ENCODE measurements at regions not wholly inside any gene's neighbourhood (a gene's known extent, or its start where the extent isn't known, plus 50 kb on each side); places are given as distances from the start of the nearest gene placed in this dataset.

- TF ChIP-seq JUND (IDR thresholded peaks at IDR 0.05) (peak; percentile 49), CEBPB (IDR thresholded peaks at IDR 0.05; ENCODE audit: low read depth) (0 out of 2 replicates have a peak, but pooled peaks have one; percentile 12), EGR1 (IDR thresholded peaks at IDR 0.05; ENCODE audit: low read depth) (no peak), SIN3A (IDR thresholded peaks at IDR 0.05; ENCODE audit: low read depth) (no peak), ELF1 (IDR thresholded peaks at IDR 0.05; ENCODE audit: borderline replicate concordance, low read depth) (no peak)
Observed at GRCh38 chr6:156718647-156719394, 58.4 kb upstream of the ARID1B start (continued).

GRCh38 chr6:156717542-156717941, 59.6 kb upstream of the ARID1B start:
- intact Hi-C loops (cut with micrococcal nuclease), result no loop called here
- RAD21 ChIA-PET (ENCODE audit: low non-redundant PET in 1 of 2, low total read pairs in 2 of 2, uncharacterized antibody in 2 of 2, unreplicated experiment in 2 of 2), result no interaction called here
- H3K79me2 ChIP-seq (ENCODE audit: insufficient read depth, low read length), result no peaks in the 10 kb centered on the region
- no peaks in the 10 kb centered on the region for H3K9me2 ChIP-seq (ENCODE audit: insufficient read depth)
- H3K36me3 ChIP-seq (ENCODE audit: control insufficient read depth in 1 of 2, insufficient read depth in 2 of 2, low read length in 2 of 2), result no peaks in the 10 kb centered on the region
- ATAC-seq, result no peak
- H3K4me2 ChIP-seq (ENCODE audit: low read length), result no peak overlapping the region
- no peak for DNase-seq (ENCODE audit: low read depth, low spot score)
- no TSS peak for BruUV-seq (replicated peaks)
- H3K27ac ChIP-seq (ENCODE audit: low read depth, low read length), result no peak overlapping the region
- no peak overlapping the region for H3K4me3 ChIP-seq (replicated peaks in 1 of 2; ENCODE audit: low read depth in 1 of 2, low read length in 2 of 2)
- H3K9me3 ChIP-seq (ENCODE audit: control insufficient read depth in 1 of 2, insufficient read depth in 1 of 2, low read depth in 1 of 2, low read length in 2 of 2), result no peaks in the 10 kb centered on the region
- peaks cover 32 to 34% of the 10 kb centered on the region in 2 experiments for H3K4me1 ChIP-seq (ENCODE audit: control insufficient read depth in 1 of 2, insufficient read depth in 2 of 2, low read length in 2 of 2)
- no peak overlapping the region for H3K9ac ChIP-seq (ENCODE audit: low read length)
- POLR2A ChIA-PET, result no interaction called here
- no peaks in the 10 kb centered on the region for H4K20me1 ChIP-seq (ENCODE audit: insufficient read depth)
- TF ChIP-seq EGR1 (IDR thresholded peaks at IDR 0.05; ENCODE audit: low read depth) (no peak), ZBTB33 (IDR thresholded peaks at IDR 0.05; ENCODE audit: extremely low read depth, insufficient replicate concordance, low read length) (no peak), SIN3A (IDR thresholded peaks at IDR 0.05; ENCODE audit: low read depth) (no peak), CEBPB (IDR thresholded peaks at IDR 0.05; ENCODE audit: low read depth) (no peak)
- CTCF ChIA-PET, result interaction anchor here (0.7 kb wide), 1 partner anchor 60 kb away, joined by 3 read pairs; the partner anchor contains the start of gene ARID1B
- H2AFZ ChIP-seq (ENCODE audit: low read depth, low read length, poor library complexity, severe bottlenecking), result no peak overlapping the region
- H3K27me3 ChIP-seq (ENCODE audit: insufficient read depth, low read length), result no peaks in the 10 kb centered on the region
